ENCODE measurements at regions not wholly inside any gene's neighbourhood (a gene's known extent, or its start where the extent isn't known, plus 50 kb on each side); places are given as distances from the start of the nearest gene placed in this dataset.

DNA sequence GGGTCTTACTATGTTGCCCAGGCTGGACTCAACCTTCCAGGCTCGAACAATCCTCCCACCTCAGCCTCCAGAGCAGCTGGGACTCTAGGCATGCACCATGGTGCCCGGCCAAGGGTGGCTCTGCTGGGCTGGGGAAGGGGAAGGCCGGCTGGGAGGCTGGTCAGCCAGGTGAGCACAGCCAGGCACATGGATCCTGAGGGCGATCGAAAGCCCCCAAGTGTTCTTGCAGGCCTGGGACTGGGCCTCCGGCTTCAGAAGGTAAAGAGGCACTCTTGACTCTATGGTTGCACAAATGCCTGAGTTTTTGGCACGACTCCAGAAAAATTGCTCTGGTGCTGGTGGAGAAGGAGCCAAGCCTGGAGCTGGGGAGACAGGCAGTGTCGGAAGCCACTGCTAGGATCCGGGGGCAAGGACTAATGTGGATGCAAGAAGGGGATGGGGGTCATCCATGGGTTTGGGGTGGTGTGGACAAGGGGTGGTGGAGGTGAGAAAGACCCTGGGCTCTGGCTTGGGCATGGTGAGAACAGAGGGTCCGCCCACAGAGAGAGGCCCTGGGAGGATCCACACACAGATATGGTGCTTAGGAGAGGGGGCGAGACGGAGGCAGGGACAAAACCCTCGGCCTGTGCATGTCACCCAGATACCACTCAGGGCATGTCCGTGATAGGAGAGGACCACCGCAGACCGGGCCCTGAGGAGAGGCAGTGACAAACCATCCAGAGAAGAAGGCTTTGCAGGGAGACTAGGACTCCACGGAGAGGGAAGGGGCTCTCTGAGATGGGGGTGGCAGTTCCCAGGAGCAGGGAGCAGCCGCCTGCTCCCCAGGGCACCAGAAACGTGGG is 51.1 kb upstream of the COL5A1 start:
- DNase-seq, result peak; percentile 46

DNA sequence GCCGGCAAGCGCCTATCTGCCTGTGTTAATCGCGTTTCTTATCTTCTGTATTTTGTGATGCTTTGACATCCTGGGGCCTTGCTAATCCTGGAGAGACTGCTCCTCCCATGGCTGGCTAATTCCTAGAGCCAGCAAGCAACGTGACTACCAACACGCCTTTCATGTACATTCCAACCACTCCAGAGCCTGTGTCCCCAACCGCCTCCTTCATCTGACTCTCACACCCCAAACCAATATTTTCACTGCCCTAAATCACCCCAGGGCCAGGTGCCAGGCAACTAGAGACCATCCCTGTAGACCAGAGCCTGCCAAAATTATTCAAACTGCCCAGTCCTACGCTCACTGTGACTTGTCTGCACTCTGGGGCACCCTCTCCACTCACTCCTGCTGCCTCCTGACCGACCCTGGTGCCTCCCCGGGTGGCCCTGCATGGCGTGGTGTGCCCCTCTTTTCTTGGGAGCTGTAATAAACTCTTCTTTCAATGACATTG is 50.5 kb upstream of the COL5A1 start:
- DNase-seq, result peak; percentile 69

DNA sequence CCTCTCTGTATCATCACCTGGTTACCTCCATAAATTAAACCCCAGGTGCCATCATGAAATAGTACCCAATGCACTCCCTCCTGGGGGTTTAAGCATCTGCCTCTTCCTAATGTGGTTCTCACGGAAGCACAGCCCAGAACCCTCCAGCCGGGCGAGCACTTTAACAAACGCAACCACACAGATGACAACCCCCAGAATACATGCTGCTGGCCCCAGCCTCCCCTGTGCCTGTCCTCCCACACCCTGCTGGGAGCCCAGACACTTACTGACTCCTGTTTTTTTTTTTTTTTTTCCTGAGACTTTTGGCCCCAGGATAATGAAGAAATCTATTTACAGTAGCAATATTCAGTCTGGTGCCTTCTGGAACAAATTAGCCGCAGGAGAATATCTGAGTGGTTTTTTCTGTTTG is 50.0 kb upstream of the COL5A1 start:
- DNase-seq, result peak; percentile 46
